Stimulated activated CD4-positive, alpha-beta T cell treated with anti-CD3 and anti-CD28 coated beads, Interleukin-1b, Interleukin-23, amount 100 ng/mL, for 48 hours (primary cell): ENCODE measurements at regions not wholly inside any gene's neighbourhood (a gene's known extent, or its start where the extent isn't known, plus 50 kb on each side); places are given as distances from the start of the nearest gene placed in this dataset.

ENCODE experiments used
- DNase-seq: peaks from one replicate; pipeline ENCODE4 v3.0.0-alpha.2; 2020

DNA sequence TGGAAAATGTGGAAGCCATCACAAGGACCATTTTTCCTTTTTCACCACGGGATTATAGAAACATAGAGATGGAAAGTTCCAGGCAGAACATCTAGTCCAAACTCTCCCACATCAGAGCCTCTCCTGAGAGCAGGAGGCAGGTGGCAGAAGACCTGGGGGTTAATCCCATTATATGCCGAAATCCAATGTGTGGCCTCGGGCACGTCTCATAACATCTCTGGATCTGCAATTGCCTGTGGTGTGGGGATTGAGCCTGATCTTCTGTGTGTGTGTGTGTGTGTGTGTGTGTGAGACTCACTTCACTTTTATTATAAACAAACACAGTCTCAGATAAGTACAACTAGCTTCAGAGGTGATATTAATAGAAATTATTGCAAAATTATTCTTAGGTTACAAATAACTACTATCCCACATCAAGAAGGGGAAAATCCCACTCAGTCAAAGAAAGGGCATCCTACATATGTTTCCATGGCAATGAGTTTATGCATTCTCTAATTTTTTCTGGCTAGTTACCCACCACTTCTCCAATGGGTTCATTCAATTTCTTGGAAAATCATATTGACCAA is 199.1 kb downstream of the FOXL1 start:
- no peak for DNase-seq

- no peak for DNase-seq
Measured at GRCh38 chr16:86778108-86778745, 199.9 kb downstream of the FOXL1 start.

DNA sequence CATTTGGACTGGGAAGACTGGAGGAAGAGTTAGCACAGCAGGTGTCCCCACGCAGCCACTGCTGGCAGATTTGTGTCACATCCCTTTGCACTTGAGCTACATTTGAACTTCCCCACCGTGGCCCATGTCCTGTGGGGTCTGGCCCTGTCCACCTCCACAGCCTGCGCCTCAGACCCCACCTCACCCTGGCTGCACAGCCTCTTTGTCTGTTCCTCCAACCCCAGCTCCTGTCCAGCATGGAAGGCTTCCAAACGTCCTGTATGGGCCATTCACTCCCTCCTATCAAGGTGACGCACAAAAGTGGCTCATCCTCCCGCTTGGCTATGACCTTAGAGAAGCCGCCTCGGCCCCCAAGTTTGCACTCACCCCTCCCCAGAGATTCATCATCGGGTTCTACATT is 200.6 kb downstream of the FOXL1 start:
- no peak for DNase-seq

GRCh38 chr16:86781046-86781445 is 202.7 kb downstream of the FOXL1 start:
- no peak for DNase-seq

DNA sequence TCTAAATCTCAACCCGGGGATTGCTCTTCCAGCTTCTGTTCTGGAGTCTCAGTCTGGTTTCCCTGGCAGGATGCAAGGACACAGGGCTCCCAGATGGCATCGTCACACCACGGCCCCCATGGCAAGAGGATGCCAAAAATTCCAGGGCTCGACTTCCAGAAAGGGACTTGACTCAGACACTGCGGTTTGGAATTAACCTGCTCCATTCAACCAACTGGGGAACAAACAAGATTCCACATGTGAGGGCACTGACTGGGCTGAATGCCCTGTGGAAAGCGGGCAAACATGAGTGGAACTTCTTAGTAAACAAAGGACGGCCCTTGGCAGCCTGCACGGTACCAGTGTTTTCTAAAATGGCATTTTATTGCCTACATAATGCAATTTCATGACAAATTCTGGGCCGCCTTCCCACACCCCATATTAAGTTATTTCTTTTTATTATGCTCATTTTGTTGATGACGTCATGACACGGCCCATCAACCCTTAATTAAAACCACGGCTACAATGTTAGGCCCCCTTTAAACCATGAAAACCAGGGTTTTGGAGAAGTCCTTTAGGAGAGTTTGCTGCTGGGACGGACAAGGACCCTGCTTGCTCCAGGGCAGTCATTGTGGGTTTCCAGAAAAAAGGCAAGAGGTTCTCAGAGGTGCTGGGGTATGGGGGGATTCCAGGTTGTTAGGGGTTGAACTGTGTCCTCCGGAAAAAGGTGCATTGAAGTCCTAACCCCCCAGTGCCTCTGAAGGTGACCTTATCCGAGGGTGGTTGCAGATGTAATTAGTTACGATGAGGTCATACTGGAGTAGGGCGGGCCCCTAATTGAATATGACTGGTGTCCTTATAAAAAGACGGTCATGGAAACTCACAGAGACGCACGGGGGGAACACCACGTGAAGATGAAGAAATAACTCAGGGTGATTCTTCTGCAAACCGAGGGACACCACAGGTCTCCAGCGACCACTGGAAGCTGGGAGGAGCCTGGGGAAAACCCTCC is 205.6 kb downstream of the FOXL1 start:
- DNase-seq: no peak

DNA sequence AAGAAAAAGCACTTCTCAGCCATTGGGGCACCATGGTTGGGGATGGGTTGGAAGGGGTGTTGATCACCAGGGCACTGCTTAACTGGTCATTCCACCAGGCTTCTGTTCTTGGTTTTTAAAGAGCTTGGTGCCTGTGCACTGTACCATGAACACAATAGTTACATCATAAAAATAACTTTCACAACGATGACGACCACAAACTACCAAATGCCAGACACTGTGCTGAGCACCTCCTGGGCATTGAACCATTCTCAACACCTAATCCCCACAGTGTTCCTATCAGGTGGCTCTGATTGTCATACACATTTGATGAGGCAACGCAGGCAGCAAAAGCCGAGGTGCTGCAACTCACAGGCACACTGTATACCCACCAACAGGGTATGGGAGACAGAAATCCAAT is 208.0 kb downstream of the FOXL1 start:
- DNase-seq: no peak

DNA sequence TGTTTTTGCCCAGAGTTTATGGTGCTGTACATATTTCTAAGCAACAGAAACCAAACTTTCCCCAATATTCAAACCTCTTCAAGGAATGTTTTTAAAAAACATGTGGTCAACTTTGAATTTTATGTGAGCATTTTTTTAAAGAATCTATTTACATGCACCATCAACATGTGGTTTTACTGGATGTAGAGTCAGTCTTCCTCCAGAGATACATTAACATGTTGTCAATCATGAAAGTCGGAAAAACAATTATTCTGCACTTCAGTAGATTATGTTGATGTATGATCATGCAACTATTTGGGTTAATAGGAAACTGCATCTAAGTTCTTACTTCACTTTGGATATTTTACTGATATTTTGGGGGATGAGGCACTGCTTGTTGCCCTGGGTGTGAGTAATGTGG is 208.6 kb downstream of the FOXL1 start:
- no peak for DNase-seq

DNA sequence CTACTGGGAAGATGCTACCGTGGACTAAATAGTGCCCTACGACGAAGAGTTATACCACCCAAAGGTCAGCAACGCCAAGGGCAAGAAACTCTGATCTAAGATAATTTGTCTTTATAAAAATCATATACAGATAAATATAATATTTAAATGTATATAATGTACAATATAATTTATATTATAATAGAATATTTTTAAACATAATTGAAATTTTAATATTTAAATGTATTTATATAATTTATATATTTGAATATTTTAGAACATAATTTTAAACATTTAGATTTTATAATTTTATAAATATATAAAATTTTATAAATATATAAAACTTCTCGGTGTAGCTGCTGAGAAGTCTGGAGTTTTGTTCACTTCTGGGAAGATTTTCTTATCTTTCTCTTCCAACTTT is 209.2 kb downstream of the FOXL1 start:
- no peak for DNase-seq

GRCh38 chr16:86789621-86790051 is 211.3 kb downstream of the FOXL1 start:
- DNase-seq: no peak

DNA sequence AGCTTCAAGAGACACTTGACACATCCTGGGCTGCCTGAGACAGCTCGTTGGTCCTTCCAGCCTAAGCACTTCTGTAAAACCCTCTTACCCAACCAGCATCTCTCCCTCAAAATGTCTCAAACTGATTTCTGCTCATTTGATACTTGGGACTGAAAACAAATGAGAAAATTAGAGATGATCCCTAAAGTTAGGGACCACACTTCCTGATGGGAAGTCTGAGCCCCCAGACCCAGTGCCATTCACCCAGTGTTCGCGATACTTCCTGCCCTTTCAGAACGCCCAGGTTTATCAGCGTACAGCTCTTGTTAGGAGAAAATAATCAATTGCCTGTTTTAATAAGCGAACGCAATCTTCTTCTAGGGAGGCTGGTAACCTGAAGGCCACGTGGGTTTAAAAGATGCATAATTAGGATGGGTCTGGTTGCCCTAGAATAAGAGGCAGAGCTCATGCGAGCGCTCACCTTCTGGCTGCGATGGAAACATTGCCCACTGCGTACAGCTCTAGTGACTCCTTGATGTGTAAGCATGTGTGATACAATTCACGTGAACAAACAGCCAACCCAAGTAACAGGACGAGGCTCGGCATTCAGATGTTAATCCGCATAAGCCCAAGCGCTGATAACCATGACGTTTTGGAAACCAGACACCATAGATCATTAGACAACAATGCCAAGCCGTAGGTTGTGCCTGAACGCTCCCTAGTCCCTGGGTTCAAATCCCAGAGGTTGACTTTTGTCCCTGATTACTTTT is 213.1 kb downstream of the FOXL1 start:
- DNase-seq: no peak

DNA sequence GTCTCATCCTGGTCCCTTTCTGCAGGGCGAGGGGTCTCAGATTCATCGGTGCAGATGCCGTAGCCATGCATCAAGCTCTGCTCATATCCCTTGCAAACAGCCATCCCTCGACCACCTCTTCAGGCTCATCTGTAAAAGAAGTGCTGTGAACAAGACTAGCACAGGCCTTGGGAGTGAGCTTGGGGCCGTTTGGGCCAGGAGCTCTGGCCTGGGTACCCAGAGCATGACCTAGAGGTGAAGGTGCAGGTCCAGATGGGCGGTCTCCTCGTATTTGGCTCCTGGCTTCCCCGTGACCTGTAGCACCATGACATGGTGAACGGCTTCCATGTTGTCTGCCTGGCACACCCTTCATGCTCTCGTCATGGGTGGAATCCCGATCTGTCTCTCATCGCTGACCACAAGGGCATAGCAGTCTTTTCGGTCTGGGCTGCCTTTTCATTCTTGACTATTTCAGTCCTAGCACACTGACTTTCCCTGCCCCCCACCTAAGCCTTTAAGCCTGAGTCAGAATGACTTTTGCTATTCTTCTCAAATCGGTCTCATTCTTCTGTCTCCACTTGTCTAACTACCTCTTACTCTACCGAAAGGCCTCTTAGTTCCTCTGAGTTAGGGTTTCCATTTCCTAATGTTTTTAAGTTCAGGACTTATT is 216.0 kb downstream of the FOXL1 start:
- DNase-seq: no peak

DNA sequence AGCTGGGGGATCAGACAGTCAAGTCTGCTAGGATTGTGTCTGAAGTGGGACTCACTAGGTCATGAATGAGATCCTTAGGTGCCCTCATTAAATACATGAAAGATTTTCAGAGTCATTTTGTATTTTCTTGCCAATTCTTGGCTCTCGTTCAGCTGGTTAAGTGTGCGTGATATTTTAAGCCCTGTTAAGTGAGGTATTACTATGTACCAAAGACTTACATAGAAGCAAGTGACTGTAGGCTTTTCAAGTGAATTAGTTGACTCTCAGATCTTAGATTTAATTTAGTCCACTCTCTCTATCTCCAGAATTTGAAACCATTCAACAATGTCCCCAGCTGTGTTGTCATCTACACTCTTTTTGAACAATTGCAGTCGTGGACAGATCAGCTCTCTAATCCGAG is 219.4 kb downstream of the FOXL1 start:
- no peak for DNase-seq

DNA sequence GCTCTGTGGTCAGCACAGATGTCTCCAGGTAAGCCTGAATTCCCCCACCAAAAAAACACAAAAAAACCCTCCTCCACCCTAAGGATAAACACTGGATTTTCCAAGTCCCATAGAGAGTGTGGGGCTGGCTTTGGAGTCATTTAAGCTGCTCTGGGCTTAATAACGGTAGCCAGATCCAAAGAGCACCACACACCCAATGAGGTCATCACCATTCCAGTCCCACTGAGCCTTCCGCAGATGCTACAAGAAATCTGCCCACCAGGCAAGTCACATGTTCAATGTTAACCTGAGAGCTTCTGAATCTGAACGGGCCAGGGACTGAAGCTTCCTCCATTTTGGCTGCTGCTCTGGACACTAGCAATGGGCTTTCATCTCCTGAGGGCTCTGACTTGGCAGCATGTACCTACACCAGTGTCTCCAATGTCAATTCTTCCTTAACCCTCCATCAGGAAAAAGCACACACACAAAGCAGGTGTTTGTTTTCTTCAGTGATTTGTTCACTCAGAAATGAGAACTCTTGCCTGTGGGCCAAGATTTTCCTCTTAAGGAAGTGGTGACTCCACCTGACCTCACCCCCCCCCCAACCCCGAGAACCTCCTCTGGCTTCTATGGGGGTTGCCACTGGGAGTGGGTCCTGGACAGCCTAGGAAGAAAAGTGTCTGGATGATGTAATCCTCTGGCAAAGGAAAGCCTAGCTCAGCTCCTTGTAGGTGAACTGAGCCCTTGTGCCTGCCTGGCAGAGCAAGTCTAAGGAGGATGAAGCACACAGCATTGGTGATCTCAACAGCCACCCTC is 220.1 kb downstream of the FOXL1 start:
- no peak for DNase-seq

- no peak for DNase-seq
Measured at GRCh38 chr16:86799367-86799766, 221.0 kb downstream of the FOXL1 start.

DNA sequence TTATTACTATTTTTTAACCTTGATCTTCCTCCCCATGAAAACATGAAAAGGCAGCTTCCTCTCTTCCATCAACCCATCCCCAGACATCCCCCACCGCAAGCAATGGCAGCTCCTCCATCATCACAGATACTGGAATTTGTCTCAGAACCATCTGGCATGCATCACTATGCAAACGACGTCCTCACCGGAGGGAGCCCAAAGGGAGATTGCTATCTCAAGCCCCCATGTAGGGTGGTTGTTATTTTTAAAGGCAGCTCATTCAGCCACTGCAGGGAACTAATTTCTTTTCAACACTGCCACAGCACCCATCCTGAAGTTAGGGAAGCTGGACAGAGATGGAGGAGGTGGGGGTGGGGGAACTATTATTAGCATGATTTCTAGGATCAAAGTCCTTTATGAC is 222.5 kb downstream of the FOXL1 start:
- DNase-seq: no peak

GRCh38 chr16:86802013-86802412 is 223.7 kb downstream of the FOXL1 start:
- no peak for DNase-seq

DNA sequence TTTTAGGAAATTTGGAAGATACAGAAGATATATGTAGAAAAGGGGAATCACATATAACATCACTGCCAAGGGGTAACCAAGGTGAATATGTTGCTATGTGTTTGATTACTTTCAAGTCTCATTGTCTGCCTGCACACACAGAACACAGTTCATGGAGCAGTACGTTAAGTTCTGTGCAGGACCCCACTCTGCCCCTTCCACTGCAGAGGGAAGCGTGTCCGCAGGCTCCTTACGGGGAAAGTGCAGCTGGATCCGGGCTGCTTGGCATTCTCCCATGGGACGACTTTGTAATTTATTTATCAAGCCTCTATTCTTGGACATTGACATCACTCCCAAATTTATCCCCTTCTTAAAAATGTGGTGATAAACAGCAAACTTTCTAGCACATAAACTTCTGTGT is 226.8 kb downstream of the FOXL1 start:
- no peak for DNase-seq

DNA sequence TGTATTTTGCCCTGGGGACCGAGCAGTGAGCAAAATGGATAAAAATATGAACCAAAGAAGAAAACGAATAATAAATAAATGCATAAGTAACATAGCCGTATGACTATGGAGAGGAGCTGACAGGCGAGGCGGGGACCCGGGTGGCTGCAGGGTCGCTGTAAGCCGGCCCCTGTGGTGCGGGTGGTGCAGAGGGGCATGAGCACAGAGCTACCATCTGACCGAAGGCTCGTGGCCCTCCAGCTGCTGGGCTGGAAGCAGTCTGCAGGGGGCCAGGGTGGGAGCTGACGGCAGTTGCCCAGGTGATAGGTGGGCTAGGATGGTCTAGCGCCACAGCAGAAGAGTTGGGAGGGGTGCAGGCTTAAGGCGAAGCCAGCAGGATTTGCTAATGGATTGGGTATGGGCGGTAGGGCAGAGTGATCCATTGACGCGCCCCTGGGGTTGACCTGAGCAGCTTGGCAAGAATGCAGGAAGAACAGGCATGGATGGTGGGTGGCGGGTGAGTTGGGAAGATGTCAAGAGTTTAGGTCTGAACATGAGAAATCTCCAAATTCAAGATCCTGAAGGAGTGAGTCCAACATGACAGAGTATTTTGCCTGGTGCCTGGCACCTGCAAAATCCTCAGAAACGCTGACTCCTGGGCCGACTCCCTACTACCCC is 228.0 kb downstream of the FOXL1 start:
- no peak for DNase-seq

- DNase-seq: no peak
Measured at GRCh38 chr16:86806838-86807351, 228.5 kb downstream of the FOXL1 start.

- no peak for DNase-seq
Measured at GRCh38 chr16:86808863-86809444, 230.6 kb downstream of the FOXL1 start.
